IMR-90 (cell line): ENCODE measurements at regions not wholly inside any gene's neighbourhood (a gene's known extent, or its start where the extent isn't known, plus 50 kb on each side); places are given as distances from the start of the nearest gene placed in this dataset.

Source experiments
- ATAC-seq: fragments of 200-7000 bp; cut with Tn5 transposase; 2 replicates; pipeline ENCODE4 v1.9.1; 2020; ENCODE audit warnings: low read depth, mild to moderate bottlenecking, moderate library complexity
- BruUV-seq: library from RNA; stranded (reverse); fragments of 400-500 nt; replicated peaks from 2 replicates; lab custom pipeline; 2021; lab: Mats Ljungman, UMichigan
- CTCF ChIA-PET: fragments of 300-600 bp; formaldehyde crosslinking; extraction: SDS; loops from one replicate; lab custom pipeline; 2021; ENCODE audit warnings: antibody characterized with exemption; lab: Yijun Ruan, JAX
- POLR2A ChIA-PET: fragments of 300-600 bp; sonication (Branson Sonifier 250); formaldehyde crosslinking; loops from one replicate; lab custom pipeline; 2022; ENCODE audit warnings: antibody characterized with exemption; ENCODE audit not compliant: unreplicated experiment; lab: Charles Lee
- DNase-seq: peaks from one replicate; pipeline ENCODE4 v3.0.0; 2013
- H2AFZ ChIP-seq: replicated peaks from 2 replicates; pipeline ENCODE3; 2013; ENCODE audit warnings: low read length, mild to moderate bottlenecking; ENCODE audit not compliant: poor library complexity
- H2AK5ac ChIP-seq: 2 replicates; pipeline ENCODE4 v1.6.1; 2013; ENCODE audit warnings: low read depth, low read length, inconsistent platforms
- H2AK9ac ChIP-seq: replicated peaks from 2 replicates; pipeline ENCODE3; 2013; ENCODE audit warnings: mild to moderate bottlenecking, low read depth, low read length, moderate library complexity; ENCODE audit not compliant: poor library complexity
- H2BK120ac ChIP-seq: 2 replicates; pipeline ENCODE4 v1.6.1; 2013; ENCODE audit warnings: low read depth, low read length, inconsistent platforms
- H2BK15ac ChIP-seq: 3 replicates; pipeline ENCODE4 v1.6.1; 2013; ENCODE audit warnings: low read depth, low read length, inconsistent platforms
- H2BK20ac ChIP-seq: 2 replicates; pipeline ENCODE4 v1.6.1; 2013; ENCODE audit warnings: low read depth, mild to moderate bottlenecking, inconsistent platforms, low read length, moderate library complexity
- H2BK5ac ChIP-seq: 2 replicates; pipeline ENCODE4 v1.6.1; 2013; ENCODE audit warnings: mild to moderate bottlenecking, low read depth, low read length, inconsistent platforms; ENCODE audit not compliant: poor library complexity, severe bottlenecking
- H3K14ac ChIP-seq: replicated peaks from 2 replicates; pipeline ENCODE4 v1.6.1; 2013; ENCODE audit warnings: low read depth, low read length, inconsistent platforms
- H3K18ac ChIP-seq: 2 replicates; pipeline ENCODE4 v1.6.1; 2013; ENCODE audit warnings: low read depth, low read length, control low read depth
- H3K23ac ChIP-seq: 2 replicates; pipeline ENCODE4 v1.6.1; 2013; ENCODE audit warnings: low read depth, low read length, inconsistent platforms
- H3K27ac ChIP-seq: 2 replicates; pipeline ENCODE4 v1.5.1; 2013; ENCODE audit warnings: mild to moderate bottlenecking, control low read depth, low read length; ENCODE audit not compliant: insufficient read depth
- H3K27me3 ChIP-seq: 2 replicates; pipeline ENCODE4 v1.6.1; 2013; ENCODE audit warnings: low read length; ENCODE audit not compliant: control insufficient read depth, insufficient read depth
- H3K36me3 ChIP-seq: 2 replicates; pipeline ENCODE4 v1.6.1; 2013; ENCODE audit warnings: low read length, mixed read lengths; ENCODE audit not compliant: control insufficient read depth, insufficient read depth
- H3K4ac ChIP-seq: 2 replicates; pipeline ENCODE4 v1.6.1; 2013; ENCODE audit warnings: low read depth, low read length, inconsistent platforms
- H3K4me1 ChIP-seq: 2 replicates; pipeline ENCODE4 v1.6.1; 2013; ENCODE audit warnings: low read length, mixed read lengths; ENCODE audit not compliant: control insufficient read depth, insufficient read depth
- H3K4me2 ChIP-seq: 2 replicates; pipeline ENCODE4 v1.6.1; 2013; ENCODE audit warnings: low read depth, mild to moderate bottlenecking, control low read depth, low read length, moderate library complexity
- H3K4me3 ChIP-seq: 2 replicates; pipeline ENCODE4 v1.5.1; 2013; ENCODE audit warnings: low read depth, mild to moderate bottlenecking, control low read depth, low read length, moderate library complexity; ENCODE audit not compliant: insufficient read depth
- H3K56ac ChIP-seq: 2 replicates; pipeline ENCODE4 v1.6.1; 2013; ENCODE audit warnings: low read length, inconsistent platforms; ENCODE audit not compliant: insufficient read depth; ENCODE audit errors: extremely low read depth
- H3K79me1 ChIP-seq, 2 experiments: 2 replicates each; pipeline ENCODE4 v1.6.1; 2013; ENCODE audit warnings: low read length in 2 of 2, inconsistent platforms in 1 of 2, low read depth in 1 of 2
- H3K9ac ChIP-seq: 2 replicates; pipeline ENCODE4 v1.6.1; 2013; ENCODE audit warnings: low read depth, low read length, control low read depth
- H3K9me1 ChIP-seq: 2 replicates; pipeline ENCODE4 v1.6.1; 2013; ENCODE audit warnings: low read length, inconsistent platforms; ENCODE audit not compliant: insufficient read depth
- H3K9me3 ChIP-seq: 2 replicates; pipeline ENCODE4 v1.6.1; 2013; ENCODE audit warnings: low read length; ENCODE audit not compliant: control insufficient read depth, insufficient read depth
- H4K20me1 ChIP-seq: 2 replicates; pipeline ENCODE4 v1.6.1; 2013; ENCODE audit warnings: low read length, inconsistent platforms; ENCODE audit not compliant: insufficient read depth
- H4K5ac ChIP-seq: 2 replicates; pipeline ENCODE4 v1.6.1; 2013; ENCODE audit warnings: mild to moderate bottlenecking, low read depth, low read length, control low read depth
- H4K8ac ChIP-seq, 2 experiments: 2 replicates each; pipeline ENCODE4 v1.6.1; 2013; ENCODE audit warnings: low read depth in 2 of 2, low read length in 2 of 2, control low read depth in 1 of 2, inconsistent platforms in 1 of 2
- H4K91ac ChIP-seq: 2 replicates; pipeline ENCODE4 v1.6.1; 2013; ENCODE audit warnings: low read depth, low read length, inconsistent platforms; ENCODE audit not compliant: insufficient read depth
- CEBPB ChIP-seq: IDR thresholded peaks from 2 replicates; pipeline ENCODE4 v1.6.1; 2012; ENCODE audit warnings: low read depth, low read length, improper control_type of control experiment
- CTCF ChIP-seq: conservative IDR thresholded peaks from 2 replicates; pipeline ENCODE4 v1.5.1; 2012; ENCODE audit warnings: mild to moderate bottlenecking, low read depth, low read length, improper control_type of control experiment
- ELK1 ChIP-seq: fragments of 150-350 bp; IDR thresholded peaks from 2 replicates; pipeline ENCODE4 v1.6.1; 2016; ENCODE audit warnings: low read depth, mild to moderate bottlenecking, low read length, moderate library complexity, borderline replicate concordance
- MAFK ChIP-seq: IDR thresholded peaks from 2 replicates; pipeline ENCODE4 v1.6.1; 2012; ENCODE audit warnings: low read depth, low read length, improper control_type of control experiment
- NFE2L2 ChIP-seq: fragments of 150-350 bp; IDR thresholded peaks from 2 replicates; pipeline ENCODE4 v1.6.1; 2016; ENCODE audit warnings: low read depth, mild to moderate bottlenecking, low read length
- POLR2A ChIP-seq: IDR thresholded peaks from 2 replicates; pipeline ENCODE4 v1.6.1; 2012; ENCODE audit warnings: mild to moderate bottlenecking, low read depth, low read length
- RAD21 ChIP-seq: IDR thresholded peaks from 2 replicates; pipeline ENCODE4 v1.6.1; 2012; ENCODE audit warnings: low read length, improper control_type of control experiment
- RCOR1 ChIP-seq: IDR thresholded peaks from 2 replicates; pipeline ENCODE4 v1.6.1; 2012; ENCODE audit warnings: mild to moderate bottlenecking, low read length, improper control_type of control experiment; ENCODE audit not compliant: insufficient replicate concordance
- RFX5 ChIP-seq: IDR thresholded peaks from 2 replicates; pipeline ENCODE4 v1.8.0; 2012; ENCODE audit warnings: low read depth, mild to moderate bottlenecking, low read length, moderate library complexity
- SMC3 ChIP-seq: fragments of 150-350 bp; IDR thresholded peaks from 2 replicates; pipeline ENCODE4 v1.6.1; 2016; ENCODE audit warnings: low read depth, mild to moderate bottlenecking, antibody characterized with exemption, low read length, moderate library complexity
- USF2 ChIP-seq: fragments of 150-350 bp; IDR thresholded peaks from 2 replicates; pipeline ENCODE4 v1.6.1; 2017; ENCODE audit warnings: mild to moderate bottlenecking, antibody characterized with exemption, low read length, low read depth
- WGBS, 2 experiments: methylation state at CpG; one replicate each; pipeline versions ENCODE4 v1.1.5 to v1.1.7; 2013; ENCODE audit warnings: missing lambda C conversion rate in 2 of 2; ENCODE audit not compliant: insufficient read length in 1 of 2; ENCODE audit errors: extremely low coverage in 2 of 2; 5-methylcytosine and 5-hydroxymethylcytosine counted together
- dilution Hi-C: fragments of 300-500 bp; cut with HindIII; formaldehyde crosslinking; loops from one replicate; pipeline ENCODE4 v1.14.3; 2018; ENCODE audit warnings: low sequenced_read_pairs; ENCODE audit not compliant: unreplicated experiment
- in situ Hi-C: fragments of 300-500 bp; cut with MboI; formaldehyde crosslinking; loops from 3 replicates; pipeline ENCODE4 v1.14.3; 2019; ENCODE audit warnings: low sequenced_read_pairs, inconsistent platforms, mixed read lengths
- intact Hi-C: fragments of 100-400 bp; cut with micrococcal nuclease; formaldehyde crosslinking; loops from 2 replicates; pipeline ENCODE4 v1.10.0; 2022

GRCh38 chr4:175413561-175413960, 398.5 kb downstream of the GPM6A start:
- H4K8ac ChIP-seq = peak overlapping the region; percentile 47 to 63; a peak in 2 of 4 replicates
- peaks cover 2% of the 10 kb centered on the region; the same call in 1 of the 2 replicates for H3K4me1 ChIP-seq
- peak overlapping the region; percentile 45 for H3K4ac ChIP-seq
- POLR2A ChIA-PET = no interaction called here
- ATAC-seq (no peak), DNase-seq (no peak)
- H2AFZ ChIP-seq = no peak overlapping the region
- intact Hi-C loops = loop anchor here (10.0 kb wide), 1 partner anchor 121 kb away; no protein-coding TSS in a partner anchor
- no TSS peak for BruUV-seq
- H3K27ac ChIP-seq = no peak overlapping the region
- H3K4me2 ChIP-seq = no peak overlapping the region
- H2AK9ac ChIP-seq = no peak overlapping the region
- H2BK120ac ChIP-seq = peak overlapping the region; percentile 64
- H3K9ac ChIP-seq = no peak overlapping the region
- H2BK20ac ChIP-seq = peak overlapping the region; percentile 67
- H4K20me1 ChIP-seq = no peaks in the 10 kb centered on the region
- H3K9me3 ChIP-seq = peaks cover 5% of the 10 kb centered on the region; the same call in 1 of the 2 replicates
- no peak overlapping the region; the same call in 1 of the 2 replicates for H3K18ac ChIP-seq
- H3K23ac ChIP-seq = no peak overlapping the region
- no peak overlapping the region; the same call in 1 of the 2 replicates for H2AK5ac ChIP-seq
- no peaks in the 10 kb centered on the region for H3K36me3 ChIP-seq
- H2BK15ac ChIP-seq = no peak overlapping the region
- H3K27me3 ChIP-seq = no peaks in the 10 kb centered on the region
- no peak overlapping the region for H3K4me3 ChIP-seq
- no peak overlapping the region for H3K56ac ChIP-seq
- H4K5ac ChIP-seq = no peak overlapping the region
- dilution Hi-C loops = no loop called here
- peak overlapping the region; percentile 63 for H2BK5ac ChIP-seq
- peak overlapping the region; percentile 38; the same call in 1 of the 2 replicates for H4K91ac ChIP-seq
- H3K14ac ChIP-seq = 0 out of 2 replicates have a peak overlapping the region, but pooled peaks have one; percentile 1
- no peaks in the 10 kb centered on the region for H3K79me1 ChIP-seq
- TF ChIP-seq RCOR1 (no peak), NFE2L2 (no peak), SMC3 (no peak), MAFK (no peak), CTCF (no peak), USF2 (no peak), CEBPB (no peak), RAD21 (no peak), POLR2A (no peak), RFX5 (no peak), ELK1 (no peak)
- no peaks in the 10 kb centered on the region for H3K9me1 ChIP-seq
- in situ Hi-C loops = no loop called here
- 49% methylated on average over 3 of the region's 5 CpGs; no CpG with 5 or more reads in 1 of the 2 experiments for WGBS, 2 experiments
- CTCF ChIA-PET = no interaction called here
